Fibroblast of the aortic adventitia (primary cell): ENCODE measurements at regions not wholly inside any gene's neighbourhood (a gene's known extent, or its start where the extent isn't known, plus 50 kb on each side); places are given as distances from the start of the nearest gene placed in this dataset.

Experiments
- DNase-seq: peaks from one replicate; pipeline ENCODE4 v3.0.0-alpha.2; 2010; ENCODE audit warnings: low read depth
- H3K4me3 ChIP-seq: 2 replicates; pipeline ENCODE4 v1.5.1; 2011; ENCODE audit warnings: low read depth, mild to moderate bottlenecking, control low read depth, low read length, moderate library complexity
- CTCF ChIP-seq: IDR thresholded peaks from 2 replicates; pipeline ENCODE4 v1.5.1; 2011; ENCODE audit warnings: mild to moderate bottlenecking, low read length, control low read depth, inconsistent platforms; ENCODE audit not compliant: insufficient read depth

- no peak for DNase-seq
- TF ChIP-seq CTCF: no peak
- H3K4me3 ChIP-seq: no peak overlapping the region
These were observed 490.4 kb upstream of the C1orf87 start for GRCh38 chr1:60563777-60564535.

GRCh38 chr1:60562740-60563139 is 489.2 kb upstream of the C1orf87 start:
- TF ChIP-seq CTCF: no peak
- peak; percentile 85 for DNase-seq

GRCh38 chr1:60560701-60561100 is 487.1 kb upstream of the C1orf87 start:
- no peak for DNase-seq

More at GRCh38 chr1:60562740-60563139, 489.2 kb upstream of the C1orf87 start:
- no peak overlapping the region for H3K4me3 ChIP-seq

GRCh38 chr1:60558236-60558635 is 484.7 kb upstream of the C1orf87 start:
- no peak for TF ChIP-seq CTCF
- no peak overlapping the region for H3K4me3 ChIP-seq
- DNase-seq: no peak

More at GRCh38 chr1:60560701-60561100, 487.1 kb upstream of the C1orf87 start:
- no peak overlapping the region for H3K4me3 ChIP-seq
- TF ChIP-seq CTCF: no peak

- no peak overlapping the region for H3K4me3 ChIP-seq
- no peak for TF ChIP-seq CTCF
- no peak for DNase-seq
These were observed 480.2 kb upstream of the C1orf87 start for GRCh38 chr1:60553730-60554129.

- DNase-seq: no peak
- TF ChIP-seq CTCF: no peak
- no peak overlapping the region for H3K4me3 ChIP-seq
These were observed 474.3 kb upstream of the C1orf87 start for GRCh38 chr1:60547821-60548220.
